ENCODE measurements at regions not wholly inside any gene's neighbourhood (a gene's known extent, or its start where the extent isn't known, plus 50 kb on each side); places are given as distances from the start of the nearest gene placed in this dataset.
"Not testable (repeated sequence)": the region's sequence is repeated elsewhere in the genome, so short reads cannot be mapped to it uniquely, and the experiment has no call there.

DNA sequence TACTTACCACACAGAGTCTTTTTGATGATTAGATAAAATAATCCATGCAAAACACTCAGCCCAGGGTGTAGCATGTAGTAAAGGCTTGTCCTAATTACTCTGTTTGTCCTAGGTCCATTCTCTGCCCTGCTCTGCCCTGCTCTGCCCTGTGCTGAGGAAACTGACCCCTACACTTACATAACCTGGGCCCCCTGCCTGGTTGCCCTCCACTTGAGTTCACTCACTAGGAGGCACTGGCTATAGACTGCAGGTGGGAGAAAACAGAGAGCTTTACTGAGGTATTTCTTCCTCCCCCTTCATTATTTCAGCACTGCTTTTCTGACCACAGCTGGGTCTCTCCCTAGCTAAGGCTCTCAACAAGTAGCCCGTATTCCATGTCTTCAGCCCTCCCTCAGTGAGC lies 70.9 kb upstream of the TBX18 start:
- H2AFZ ChIP-seq, result no peak overlapping the region
- H3K4me3 ChIP-seq, result no peak overlapping the region
- in situ Hi-C loops (cut with MboI), result no loop called here
- H3K27ac ChIP-seq, result no peak overlapping the region
- no peaks in the 10 kb centered on the region for H4K20me1 ChIP-seq (ENCODE audit: insufficient read depth)
- WGBS, 2 experiments (ENCODE audit: low coverage in 1 of 2, low lambda C conversion rate in 2 of 2, missing lambda C conversion rate in 2 of 2), result 57 to 75% methylated on average over 1 of the region's 1 CpG
- no peak for TF ChIP-seq EZH2 (IDR thresholded peaks at IDR 0.05; ENCODE audit: insufficient read depth, poor library complexity, severe bottlenecking)
- TF ChIP-seq EZH2phosphoT487 (IDR thresholded peaks at IDR 0.05; ENCODE audit: insufficient read depth, low read depth), result no peak
- H3K36me3 ChIP-seq (ENCODE audit: low read depth), result no peaks in the 10 kb centered on the region
- H3K9me3 ChIP-seq (ENCODE audit: low read depth), result no peaks in the 10 kb centered on the region
- H3K9me2 ChIP-seq (ENCODE audit: insufficient read depth), result no peaks in the 10 kb centered on the region
- H3K27me3 ChIP-seq (replicated peaks; ENCODE audit: insufficient read depth), result no peaks in the 10 kb centered on the region
- H3K4me1 ChIP-seq (ENCODE audit: insufficient read depth), result no peaks in the 10 kb centered on the region
- no peaks in the 10 kb centered on the region for H3F3A ChIP-seq (ENCODE audit: insufficient read depth)
- no peaks in the 10 kb centered on the region for H3K79me2 ChIP-seq (ENCODE audit: insufficient read depth)
- DNase-seq, result no peak
- H3K4me2 ChIP-seq (ENCODE audit: unreplicated experiment), result no peak overlapping the region
- no peak overlapping the region for H3K9ac ChIP-seq

DNA sequence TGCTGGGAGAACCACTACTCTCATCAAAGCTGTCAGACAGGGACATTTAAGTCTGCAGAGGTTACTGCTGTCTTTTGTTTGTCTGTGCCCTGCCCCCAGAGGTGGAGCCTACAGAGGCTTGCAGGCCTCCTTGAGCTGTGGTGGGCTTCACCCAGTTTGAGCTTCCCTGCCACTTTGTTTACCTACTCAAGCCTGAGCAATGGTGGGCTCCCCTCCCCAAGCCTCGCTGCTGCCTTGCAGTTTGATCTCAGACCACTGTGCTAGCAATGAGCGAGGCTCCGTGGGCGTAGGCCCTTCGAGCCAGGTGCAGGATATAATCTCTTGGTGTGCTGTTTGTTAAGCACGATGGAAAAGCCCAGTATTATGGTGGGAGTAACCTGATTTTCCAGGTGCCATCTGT lies 67.5 kb upstream of the TBX18 start:
- H3K27me3 ChIP-seq (replicated peaks; ENCODE audit: insufficient read depth); H3K36me3 ChIP-seq (ENCODE audit: low read depth); H2AFZ ChIP-seq; H3K4me3 ChIP-seq; H3K4me2 ChIP-seq (ENCODE audit: unreplicated experiment); DNase-seq; H3K4me1 ChIP-seq (ENCODE audit: insufficient read depth); H3K79me2 ChIP-seq (ENCODE audit: insufficient read depth); H3K9me3 ChIP-seq (ENCODE audit: low read depth); H4K20me1 ChIP-seq (ENCODE audit: insufficient read depth); H3K9me2 ChIP-seq (ENCODE audit: insufficient read depth); in situ Hi-C loops (cut with MboI); H3F3A ChIP-seq (ENCODE audit: insufficient read depth); H3K27ac ChIP-seq; H3K9ac ChIP-seq: not testable (repeated sequence)
- WGBS, 2 experiments (ENCODE audit: low coverage in 1 of 2, low lambda C conversion rate in 2 of 2, missing lambda C conversion rate in 2 of 2), result 39 to 43% methylated on average over 6 of the region's 6 CpGs

DNA sequence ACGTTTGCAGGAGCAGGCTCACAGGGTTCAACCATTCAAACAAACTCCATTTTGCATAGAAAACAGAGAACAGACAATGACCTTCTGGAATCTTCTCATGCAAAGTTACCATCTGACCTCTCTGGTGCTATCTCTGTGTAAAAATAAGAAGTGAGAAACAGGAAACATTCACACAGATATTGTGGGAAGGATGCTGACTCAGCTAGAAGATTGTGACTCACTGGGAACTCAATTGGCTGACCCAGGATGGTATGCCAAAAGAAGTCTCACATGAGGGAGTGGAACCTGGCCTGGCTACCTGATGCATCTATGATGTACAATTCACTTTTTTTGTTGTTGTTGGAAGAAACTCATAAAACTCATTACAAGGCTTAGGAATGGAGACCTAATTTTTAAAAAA lies 61.1 kb upstream of the TBX18 start:
- H3K79me2 ChIP-seq (ENCODE audit: insufficient read depth), result no peaks in the 10 kb centered on the region
- H2AFZ ChIP-seq, result no peak overlapping the region
- H3K4me2 ChIP-seq (ENCODE audit: unreplicated experiment), result no peak overlapping the region
- peaks cover 5% of the 10 kb centered on the region; the same call in 1 of the 2 replicates for H3K4me1 ChIP-seq (ENCODE audit: insufficient read depth)
- TF ChIP-seq EZH2 (IDR thresholded peaks at IDR 0.05; ENCODE audit: insufficient read depth, poor library complexity, severe bottlenecking), result no peak
- no peak for TF ChIP-seq EZH2phosphoT487 (IDR thresholded peaks at IDR 0.05; ENCODE audit: insufficient read depth, low read depth)
- H3K27ac ChIP-seq, result no peak overlapping the region
- no peaks in the 10 kb centered on the region for H3K36me3 ChIP-seq (ENCODE audit: low read depth)
- H4K20me1 ChIP-seq (ENCODE audit: insufficient read depth), result no peaks in the 10 kb centered on the region
- 95 to 100% methylated on average over 1 of the region's 1 CpG for WGBS, 2 experiments (ENCODE audit: low coverage in 1 of 2, low lambda C conversion rate in 2 of 2, missing lambda C conversion rate in 2 of 2)
- no peaks in the 10 kb centered on the region for H3K9me2 ChIP-seq (ENCODE audit: insufficient read depth)
- H3K4me3 ChIP-seq, result no peak overlapping the region
- peak; percentile 71 for DNase-seq
- no peaks in the 10 kb centered on the region; the same call in 1 of the 2 replicates for H3K27me3 ChIP-seq (replicated peaks; ENCODE audit: insufficient read depth)
- no peaks in the 10 kb centered on the region for H3K9me3 ChIP-seq (ENCODE audit: low read depth)
- in situ Hi-C loops (cut with MboI), result no loop called here
- no peak overlapping the region for H3K9ac ChIP-seq
- no peaks in the 10 kb centered on the region for H3F3A ChIP-seq (ENCODE audit: insufficient read depth)

DNA sequence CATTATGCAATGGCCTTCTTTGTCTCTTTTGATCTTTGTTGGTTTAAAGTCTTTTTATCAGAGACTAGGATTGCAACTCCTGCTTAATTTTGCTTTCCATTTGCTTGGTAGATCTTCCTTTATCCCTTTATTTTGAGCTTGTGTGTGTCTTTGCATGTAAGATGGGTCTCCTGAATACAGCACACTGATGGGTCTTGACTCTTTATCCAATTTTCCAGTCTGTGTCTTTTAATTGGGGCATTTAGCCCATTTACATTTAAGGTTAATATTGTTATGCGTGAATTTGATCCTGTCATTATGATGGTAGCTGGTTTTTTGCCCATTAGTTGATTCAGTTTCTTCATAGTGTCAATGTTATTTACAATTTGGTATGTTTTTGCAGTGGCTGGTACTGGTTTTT lies 56.9 kb upstream of the TBX18 start:
- H3K4me2 ChIP-seq (ENCODE audit: unreplicated experiment); H2AFZ ChIP-seq; H3K9ac ChIP-seq; H3K9me2 ChIP-seq (ENCODE audit: insufficient read depth); H4K20me1 ChIP-seq (ENCODE audit: insufficient read depth); H3K4me1 ChIP-seq (ENCODE audit: insufficient read depth); H3K36me3 ChIP-seq (ENCODE audit: low read depth); H3K79me2 ChIP-seq (ENCODE audit: insufficient read depth); H3K4me3 ChIP-seq; H3K9me3 ChIP-seq (ENCODE audit: low read depth); H3K27ac ChIP-seq; DNase-seq; in situ Hi-C loops (cut with MboI); H3K27me3 ChIP-seq (replicated peaks; ENCODE audit: insufficient read depth); H3F3A ChIP-seq (ENCODE audit: insufficient read depth): not testable (repeated sequence)
- 57 to 84% methylated on average over 1 of the region's 1 CpG for WGBS, 2 experiments (ENCODE audit: low coverage in 1 of 2, low lambda C conversion rate in 2 of 2, missing lambda C conversion rate in 2 of 2)

DNA sequence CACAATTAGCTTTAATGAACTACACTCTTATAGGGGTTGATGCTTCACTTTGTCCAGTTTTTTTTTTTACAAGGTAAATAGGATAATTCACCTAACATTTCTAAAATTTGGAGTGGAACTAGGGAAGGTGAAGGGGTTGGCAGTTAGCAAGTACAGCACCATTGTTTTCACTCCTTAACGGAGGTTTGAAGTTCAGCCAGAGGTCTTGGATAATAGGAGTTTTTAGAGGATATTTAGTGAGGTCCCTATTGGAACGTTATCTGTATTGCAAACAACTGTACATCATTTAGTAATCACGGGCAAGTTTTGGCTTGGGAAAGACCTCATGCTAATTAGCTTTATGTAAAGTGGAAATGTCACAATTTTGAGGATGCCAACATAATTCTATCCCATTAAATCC lies 52.3 kb upstream of the TBX18 start:
- H3K4me2 ChIP-seq (ENCODE audit: unreplicated experiment), result no peak overlapping the region
- H2AFZ ChIP-seq, result no peak overlapping the region
- no peaks in the 10 kb centered on the region for H3K4me1 ChIP-seq (ENCODE audit: insufficient read depth)
- no peaks in the 10 kb centered on the region for H3F3A ChIP-seq (ENCODE audit: insufficient read depth)
- H3K79me2 ChIP-seq (ENCODE audit: insufficient read depth), result no peaks in the 10 kb centered on the region
- H3K36me3 ChIP-seq (ENCODE audit: low read depth), result no peaks in the 10 kb centered on the region
- H3K4me3 ChIP-seq, result no peak overlapping the region
- TF ChIP-seq EZH2 (IDR thresholded peaks at IDR 0.05; ENCODE audit: insufficient read depth, poor library complexity, severe bottlenecking) (no peak), EZH2phosphoT487 (IDR thresholded peaks at IDR 0.05; ENCODE audit: insufficient read depth, low read depth) (no peak)
- H3K27ac ChIP-seq, result no peak overlapping the region
- DNase-seq, result no peak
- H3K27me3 ChIP-seq (replicated peaks; ENCODE audit: insufficient read depth), result no peaks in the 10 kb centered on the region
- H3K9ac ChIP-seq, result no peak overlapping the region
- WGBS, 2 experiments (ENCODE audit: low coverage in 1 of 2, low lambda C conversion rate in 2 of 2, missing lambda C conversion rate in 2 of 2), result 68 to 81% methylated on average over 3 of the region's 3 CpGs
- no peaks in the 10 kb centered on the region for H3K9me2 ChIP-seq (ENCODE audit: insufficient read depth)
- no peaks in the 10 kb centered on the region for H3K9me3 ChIP-seq (ENCODE audit: low read depth)
- in situ Hi-C loops (cut with MboI), result no loop called here
- no peaks in the 10 kb centered on the region for H4K20me1 ChIP-seq (ENCODE audit: insufficient read depth)
